ENCODE measurements at regions not wholly inside any gene's neighbourhood (a gene's known extent, or its start where the extent isn't known, plus 50 kb on each side); places are given as distances from the start of the nearest gene placed in this dataset.

GRCh38 chrX:122790376-122791095 is 393.5 kb upstream of the GRIA3 start:
- no peak for DNase-seq
- Histone ChIP-seq H3K9me3 (peaks cover 7% of the 10 kb centered on the region), H3K36me3 (ENCODE audit: insufficient read depth in 1 of 2, low read depth in 1 of 2) (no peaks in the 10 kb centered on the region), H3K27me3 (ENCODE audit: insufficient read depth in 3 of 3, low read length in 2 of 3) (no peaks in the 10 kb centered on the region), H3K4me1 (no peaks in the 10 kb centered on the region), H3K27ac (no peak overlapping the region), H3K4me3 (no peak overlapping the region)
- 36 to 55% (median 38%) methylated on average over 3 of the region's 3 CpGs for WGBS, 3 donors
- TF ChIP-seq, protein P1, sequence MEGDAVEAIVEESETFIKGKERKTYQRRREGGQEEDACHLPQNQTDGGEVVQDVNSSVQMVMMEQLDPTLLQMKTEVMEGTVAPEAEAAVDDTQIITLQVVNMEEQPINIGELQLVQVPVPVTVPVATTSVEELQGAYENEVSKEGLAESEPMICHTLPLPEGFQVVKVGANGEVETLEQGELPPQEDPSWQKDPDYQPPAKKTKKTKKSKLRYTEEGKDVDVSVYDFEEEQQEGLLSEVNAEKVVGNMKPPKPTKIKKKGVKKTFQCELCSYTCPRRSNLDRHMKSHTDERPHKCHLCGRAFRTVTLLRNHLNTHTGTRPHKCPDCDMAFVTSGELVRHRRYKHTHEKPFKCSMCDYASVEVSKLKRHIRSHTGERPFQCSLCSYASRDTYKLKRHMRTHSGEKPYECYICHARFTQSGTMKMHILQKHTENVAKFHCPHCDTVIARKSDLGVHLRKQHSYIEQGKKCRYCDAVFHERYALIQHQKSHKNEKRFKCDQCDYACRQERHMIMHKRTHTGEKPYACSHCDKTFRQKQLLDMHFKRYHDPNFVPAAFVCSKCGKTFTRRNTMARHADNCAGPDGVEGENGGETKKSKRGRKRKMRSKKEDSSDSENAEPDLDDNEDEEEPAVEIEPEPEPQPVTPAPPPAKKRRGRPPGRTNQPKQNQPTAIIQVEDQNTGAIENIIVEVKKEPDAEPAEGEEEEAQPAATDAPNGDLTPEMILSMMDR (IDR thresholded peaks at IDR 0.05) = no peak
- intact Hi-C loops (cut with DNase I) = no loop called here
- no peak for ATAC-seq

DNA sequence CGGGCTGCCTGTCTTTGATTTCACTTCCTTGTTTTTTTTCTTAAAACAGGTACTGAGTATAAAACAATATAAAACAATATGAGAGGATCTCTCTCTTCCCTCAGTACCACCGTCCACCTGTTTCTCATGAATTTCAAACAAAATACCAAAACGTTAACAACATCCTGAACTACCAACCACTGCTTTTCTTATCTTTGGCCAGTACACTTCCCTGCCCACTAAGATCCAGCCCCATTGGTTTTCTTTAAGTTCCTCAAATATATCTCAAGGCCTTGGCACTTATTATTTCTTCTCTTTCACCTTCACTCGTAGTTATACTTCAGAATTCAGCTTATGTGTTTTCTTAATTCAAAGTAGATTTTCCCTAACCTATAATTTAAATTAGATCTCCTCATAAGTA is 370.2 kb upstream of the GRIA3 start:
- Histone ChIP-seq H3K27me3 (ENCODE audit: insufficient read depth in 3 of 3, low read length in 2 of 3) (no peaks in the 10 kb centered on the region), H3K36me3 (ENCODE audit: insufficient read depth in 1 of 2, low read depth in 1 of 2) (no peaks in the 10 kb centered on the region), H3K4me3 (no peak overlapping the region), H3K27ac (no peak overlapping the region), H3K4me1 (no peaks in the 10 kb centered on the region), H3K9me3 (no peaks in the 10 kb centered on the region)
- 55 to 79% (median 72%) methylated on average over 4 of the region's 4 CpGs for WGBS, 3 donors
- intact Hi-C loops (cut with DNase I) = no loop called here
- TF ChIP-seq, protein P1 (IDR thresholded peaks at IDR 0.05) = no peak
- ATAC-seq (no peak), DNase-seq (no peak)

DNA sequence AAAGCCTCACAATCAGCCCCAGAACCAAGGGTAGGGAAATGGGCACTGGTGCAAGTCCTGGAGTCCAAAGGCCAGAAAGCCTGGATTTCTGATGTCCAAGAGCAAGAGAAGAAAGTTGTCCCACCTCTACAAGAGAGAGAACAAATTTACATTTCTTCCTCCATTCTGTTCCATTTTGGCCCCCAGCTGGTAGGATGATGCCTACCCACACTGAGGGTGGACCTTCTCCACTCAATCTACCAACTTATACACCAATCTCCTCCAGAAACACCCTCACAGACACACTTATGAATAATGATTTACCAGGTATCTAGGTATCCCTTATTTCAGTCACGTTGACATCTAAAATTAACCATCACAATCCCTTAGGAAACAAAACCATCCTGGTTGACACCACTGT is 367.8 kb upstream of the GRIA3 start:
- DNase-seq (no peak), ATAC-seq (no peak)
- Histone ChIP-seq H3K4me1 (no peaks in the 10 kb centered on the region), H3K4me3 (no peak overlapping the region), H3K27ac (no peak overlapping the region), H3K36me3 (ENCODE audit: insufficient read depth in 1 of 2, low read depth in 1 of 2) (no peaks in the 10 kb centered on the region), H3K9me3 (no peaks in the 10 kb centered on the region), H3K27me3 (ENCODE audit: insufficient read depth in 3 of 3, low read length in 2 of 3) (no peaks in the 10 kb centered on the region)
- TF ChIP-seq, protein P1 (IDR thresholded peaks at IDR 0.05) = no peak
- 91 to 100% (median 95%) methylated on average over 1 of the region's 1 CpG for WGBS, 3 donors
- intact Hi-C loops (cut with DNase I) = no loop called here

DNA sequence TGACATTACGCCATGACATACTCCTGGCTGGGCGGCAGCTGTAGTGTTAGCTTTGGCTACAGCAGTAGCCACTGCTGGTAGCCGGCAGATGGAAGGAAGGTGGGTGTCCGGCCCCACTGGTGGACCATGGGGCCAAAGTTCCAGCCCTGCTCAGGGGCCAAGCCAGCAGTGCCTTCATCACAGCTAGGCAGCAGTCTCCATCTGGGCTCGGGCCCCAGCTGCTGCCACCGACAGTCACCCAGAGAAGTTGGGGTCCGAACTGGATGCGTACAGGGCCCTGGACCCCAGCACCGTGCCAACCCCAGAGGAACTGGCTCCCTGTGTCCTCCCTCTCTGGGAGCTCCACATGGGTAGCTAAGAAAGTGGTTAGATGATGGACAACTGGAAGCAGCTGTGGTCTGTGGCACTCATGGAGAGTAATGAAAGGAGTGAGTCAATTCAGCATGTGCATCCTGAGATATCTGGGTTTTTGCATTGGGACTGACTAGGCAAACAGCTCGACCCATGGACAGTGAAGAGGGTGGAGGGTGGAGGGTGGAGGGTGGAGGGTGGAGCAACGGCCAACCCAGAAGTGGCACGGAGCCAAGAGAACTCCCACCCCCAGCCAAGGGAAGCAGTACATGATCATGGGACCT is 366.6 kb upstream of the GRIA3 start:
- H3K4me1 ChIP-seq = no peaks in the 10 kb centered on the region
- intact Hi-C loops (cut with DNase I) = no loop called here
- H3K27me3 ChIP-seq (ENCODE audit: insufficient read depth in 3 of 3, low read length in 2 of 3) = no peaks in the 10 kb centered on the region
- 78 to 88% (median 84%) methylated on average over 12 of the region's 12 CpGs for WGBS, 3 donors
- H3K27ac ChIP-seq = no peak overlapping the region
- no peaks in the 10 kb centered on the region for H3K36me3 ChIP-seq (ENCODE audit: insufficient read depth in 1 of 2, low read depth in 1 of 2)
- no peak overlapping the region for H3K4me3 ChIP-seq
- TF ChIP-seq, protein P1 (IDR thresholded peaks at IDR 0.05) = no peak
- ATAC-seq (no peak), DNase-seq (peak in 1 of 2 donors; percentile 24)
- H3K9me3 ChIP-seq = no peaks in the 10 kb centered on the region
